ENCODE measurements at regions not wholly inside any gene's neighbourhood (a gene's known extent, or its start where the extent isn't known, plus 50 kb on each side); places are given as distances from the start of the nearest gene placed in this dataset.

DNA sequence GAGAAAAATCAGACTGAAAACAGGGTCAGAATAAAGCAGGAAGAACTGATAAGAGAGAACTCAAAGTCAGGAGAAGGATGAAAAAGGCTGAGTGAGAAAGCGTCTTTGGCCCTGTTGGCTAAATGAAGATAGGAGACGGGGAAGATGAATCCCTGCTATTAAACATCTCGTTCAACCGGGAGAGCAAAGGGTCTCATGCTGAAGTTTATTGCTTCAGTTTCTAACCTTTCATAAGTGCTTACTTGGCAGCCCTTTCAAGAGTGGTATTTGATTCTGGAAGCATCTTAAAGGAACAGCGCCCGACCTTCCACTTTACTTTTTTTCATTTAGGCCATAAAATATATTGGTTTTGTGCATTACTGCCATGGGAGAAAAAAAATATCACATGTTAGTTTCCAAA, 288.3 kb upstream of the RBFOX1 start:
- no peak overlapping the region for H3K4me3 ChIP-seq
- no peak for DNase-seq
- no peak for TF ChIP-seq CTCF (IDR thresholded peaks at IDR 0.05)
- intact Hi-C loops (cut with DNase I): no loop called here
- 47 to 58% methylated on average over 6 of the region's 6 CpGs for WGBS, 2 donors
- no peaks in the 10 kb centered on the region for H3K27me3 ChIP-seq
- H3K36me3 ChIP-seq: no peaks in the 10 kb centered on the region
- no peak overlapping the region for H3K27ac ChIP-seq
- FAIRE-seq: no peak
- H3K9me3 ChIP-seq: no peaks in the 10 kb centered on the region
- ATAC-seq: no peak
- H3K4me1 ChIP-seq: no peaks in the 10 kb centered on the region

DNA sequence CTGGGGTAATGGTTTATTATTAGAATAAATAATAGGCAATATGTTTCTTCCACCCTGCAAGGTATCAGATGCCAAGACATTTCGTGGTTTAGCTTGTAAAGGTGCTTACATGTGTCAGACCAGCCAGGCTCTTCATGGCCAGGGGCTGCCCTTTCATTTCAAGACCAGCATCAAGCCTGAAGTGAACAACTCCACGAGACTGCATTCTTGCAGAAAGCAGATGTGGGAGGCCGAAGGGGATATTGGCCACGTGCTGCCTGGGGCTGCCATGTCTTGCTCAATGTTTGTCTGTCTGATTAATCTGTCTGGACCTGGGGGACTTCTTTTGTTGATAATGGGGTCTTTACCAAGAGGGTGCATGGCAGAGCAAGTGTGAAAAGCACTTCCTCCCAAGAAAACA, 294.2 kb upstream of the RBFOX1 start:
- Histone ChIP-seq H3K4me3 (no peak overlapping the region), H3K36me3 (no peaks in the 10 kb centered on the region), H3K9me3 (no peaks in the 10 kb centered on the region), H3K27me3 (no peaks in the 10 kb centered on the region), H3K27ac (no peak overlapping the region), H3K4me1 (no peaks in the 10 kb centered on the region)
- ATAC-seq: no peak
- no peak for DNase-seq
- WGBS, 2 donors: 17 to 29% methylated on average over 4 of the region's 4 CpGs
- FAIRE-seq: no peak
- intact Hi-C loops (cut with DNase I): no loop called here
- no peak for TF ChIP-seq CTCF (IDR thresholded peaks at IDR 0.05)

DNA sequence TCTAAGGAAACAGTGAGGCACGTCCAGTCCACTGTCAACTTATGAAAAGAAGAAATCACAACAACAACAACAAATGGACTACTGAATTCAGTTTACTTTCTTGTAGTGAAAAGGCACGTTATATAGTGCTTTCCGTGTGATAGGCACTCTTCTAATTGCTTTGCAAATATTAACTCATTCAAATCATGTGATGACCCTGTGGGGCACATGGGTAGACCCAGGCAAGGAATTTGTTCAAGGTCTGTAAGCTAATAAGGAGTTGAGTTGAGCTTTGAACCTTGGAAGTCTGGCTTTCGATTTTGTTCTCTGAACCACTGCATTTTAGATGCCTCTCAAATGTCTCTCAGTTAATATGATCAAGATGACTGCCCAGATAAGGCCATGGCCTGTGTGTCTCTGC, 295.1 kb upstream of the RBFOX1 start:
- Histone ChIP-seq H3K9me3 (no peaks in the 10 kb centered on the region), H3K27me3 (no peaks in the 10 kb centered on the region), H3K36me3 (no peaks in the 10 kb centered on the region), H3K27ac (no peak overlapping the region), H3K4me1 (no peaks in the 10 kb centered on the region), H3K4me3 (no peak overlapping the region)
- DNase-seq (no peak), FAIRE-seq (no peak), ATAC-seq (no peak)
- TF ChIP-seq CTCF (IDR thresholded peaks at IDR 0.05): no peak
- 10 to 15% methylated on average over 4 of the region's 4 CpGs for WGBS, 2 donors
- intact Hi-C loops (cut with DNase I): no loop called here

GRCh38 chr16:7031031-7031430, 301.6 kb upstream of the RBFOX1 start:
- 24 to 33% methylated on average over 2 of the region's 2 CpGs for WGBS, 2 donors
- Histone ChIP-seq H3K9me3 (no peaks in the 10 kb centered on the region), H3K36me3 (no peaks in the 10 kb centered on the region), H3K27me3 (no peaks in the 10 kb centered on the region), H3K4me1 (no peaks in the 10 kb centered on the region), H3K27ac (no peak overlapping the region), H3K4me3 (no peak overlapping the region)
- FAIRE-seq (no peak), ATAC-seq (no peak), DNase-seq (no peak)
- TF ChIP-seq CTCF (IDR thresholded peaks at IDR 0.05): no peak
- intact Hi-C loops (cut with DNase I): no loop called here

- no peak for ATAC-seq
These were observed 305.2 kb upstream of the RBFOX1 start for GRCh38 chr16:7027401-7027800.

More at GRCh38 chr16:7027401-7027800, 305.2 kb upstream of the RBFOX1 start:
- Histone ChIP-seq H3K4me1 (no peaks in the 10 kb centered on the region), H3K36me3 (no peaks in the 10 kb centered on the region), H3K27ac (no peak overlapping the region), H3K27me3 (no peaks in the 10 kb centered on the region), H3K9me3 (no peaks in the 10 kb centered on the region), H3K4me3 (no peak overlapping the region)
- intact Hi-C loops (cut with DNase I): no loop called here
- FAIRE-seq (no peak), DNase-seq (no peak)
- TF ChIP-seq CTCF (IDR thresholded peaks at IDR 0.05): no peak
